Muscle layer of duodenum (tissue), 2 donors: ENCODE measurements at regions not wholly inside any gene's neighbourhood (a gene's known extent, or its start where the extent isn't known, plus 50 kb on each side); places are given as distances from the start of the nearest gene placed in this dataset.

Source experiments
- H3K27ac ChIP-seq: one replicate; pipeline ENCODE4 v1.7.0; 2013; ENCODE audit warnings: mild to moderate bottlenecking, low read length
- H3K27me3 ChIP-seq: one replicate; pipeline ENCODE4 v1.7.0; 2013; ENCODE audit warnings: low read depth, mild to moderate bottlenecking, control low read depth, low read length
- H3K36me3 ChIP-seq, 2 donors: one replicate each; pipeline ENCODE4 v1.7.0; 2013; ENCODE audit warnings: low read length in 2 of 2, control low read depth in 1 of 2, mild to moderate bottlenecking in 1 of 2; ENCODE audit not compliant: insufficient read depth in 2 of 2, control insufficient read depth in 1 of 2
- H3K4me1 ChIP-seq, 2 donors: one replicate each; pipeline ENCODE4 v1.7.0; 2013; ENCODE audit warnings: low read length in 2 of 2, mild to moderate bottlenecking in 2 of 2, control low read depth in 1 of 2, moderate library complexity in 1 of 2; ENCODE audit not compliant: insufficient read depth in 2 of 2, control insufficient read depth in 1 of 2
- H3K4me3 ChIP-seq, 2 donors: one replicate each; pipeline ENCODE4 v1.7.0; 2013; ENCODE audit warnings: low read length in 2 of 2, low read depth in 1 of 2, mild to moderate bottlenecking in 1 of 2
- H3K9me3 ChIP-seq, 2 donors: one replicate each; pipeline ENCODE4 v1.7.0; 2013; ENCODE audit warnings: low read length in 2 of 2, control low read depth in 1 of 2, mild to moderate bottlenecking in 1 of 2; ENCODE audit not compliant: control insufficient read depth in 1 of 2
- donor health status: healthy.

- Histone ChIP-seq H3K9me3 (no peaks in the 10 kb centered on the region), H3K4me1 (no peaks in the 10 kb centered on the region), H3K27me3 (no peaks in the 10 kb centered on the region), H3K27ac (no peak overlapping the region), H3K4me3 (no peak overlapping the region), H3K36me3 (no peaks in the 10 kb centered on the region)
Observed at GRCh38 chr5:159832073-159832472, 84.2 kb upstream of the ADRA1B start.

GRCh38 chr5:159833088-159833487 is 83.2 kb upstream of the ADRA1B start:
- Histone ChIP-seq H3K4me1 (no peaks in the 10 kb centered on the region), H3K4me3 (no peak overlapping the region), H3K27me3 (no peaks in the 10 kb centered on the region), H3K36me3 (no peaks in the 10 kb centered on the region), H3K27ac (no peak overlapping the region), H3K9me3 (no peaks in the 10 kb centered on the region)

- no peaks in the 10 kb centered on the region for H3K9me3 ChIP-seq
- no peak overlapping the region for H3K4me3 ChIP-seq
- no peaks in the 10 kb centered on the region for H3K36me3 ChIP-seq
Observed at GRCh38 chr5:159833846-159834245, 82.4 kb upstream of the ADRA1B start.

GRCh38 chr5:159835548-159835947 is 80.7 kb upstream of the ADRA1B start:
- Histone ChIP-seq H3K9me3 (no peaks in the 10 kb centered on the region), H3K4me3 (no peak overlapping the region), H3K4me1 (no peaks in the 10 kb centered on the region), H3K27me3 (no peaks in the 10 kb centered on the region), H3K36me3 (no peaks in the 10 kb centered on the region), H3K27ac (no peak overlapping the region)

More at GRCh38 chr5:159833846-159834245, 82.4 kb upstream of the ADRA1B start:
- no peaks in the 10 kb centered on the region for H3K27me3 ChIP-seq
- no peak overlapping the region for H3K27ac ChIP-seq
- H3K4me1 ChIP-seq, result no peaks in the 10 kb centered on the region

- Histone ChIP-seq H3K4me1 (no peaks in the 10 kb centered on the region), H3K27ac (no peak overlapping the region)
Observed at GRCh38 chr5:159836691-159837090, 79.6 kb upstream of the ADRA1B start.

GRCh38 chr5:159837860-159838259 is 78.4 kb upstream of the ADRA1B start:
- H3K4me1 ChIP-seq, result no peaks in the 10 kb centered on the region
- no peaks in the 10 kb centered on the region for H3K9me3 ChIP-seq
- no peaks in the 10 kb centered on the region for H3K36me3 ChIP-seq
- no peak overlapping the region for H3K27ac ChIP-seq
- H3K4me3 ChIP-seq, result no peak overlapping the region
- H3K27me3 ChIP-seq, result no peaks in the 10 kb centered on the region

More at GRCh38 chr5:159836691-159837090, 79.6 kb upstream of the ADRA1B start:
- Histone ChIP-seq H3K27me3 (no peaks in the 10 kb centered on the region), H3K36me3 (no peaks in the 10 kb centered on the region), H3K9me3 (no peaks in the 10 kb centered on the region), H3K4me3 (no peak overlapping the region)

- no peaks in the 10 kb centered on the region for H3K9me3 ChIP-seq
- H3K4me1 ChIP-seq, result no peaks in the 10 kb centered on the region
- no peak overlapping the region for H3K4me3 ChIP-seq
- H3K27ac ChIP-seq, result no peak overlapping the region
- H3K36me3 ChIP-seq, result no peaks in the 10 kb centered on the region
- no peaks in the 10 kb centered on the region for H3K27me3 ChIP-seq
Observed at GRCh38 chr5:159838551-159839222, 77.6 kb upstream of the ADRA1B start.

- H3K27ac ChIP-seq, result no peak overlapping the region
- no peaks in the 10 kb centered on the region for H3K4me1 ChIP-seq
- H3K4me3 ChIP-seq, result no peak overlapping the region
- no peaks in the 10 kb centered on the region for H3K36me3 ChIP-seq
- H3K9me3 ChIP-seq, result no peaks in the 10 kb centered on the region
- no peaks in the 10 kb centered on the region for H3K27me3 ChIP-seq
Observed at GRCh38 chr5:159844267-159845121, 71.8 kb upstream of the ADRA1B start.

- Histone ChIP-seq H3K36me3 (no peaks in the 10 kb centered on the region), H3K9me3 (no peaks in the 10 kb centered on the region), H3K27me3 (no peaks in the 10 kb centered on the region), H3K27ac (no peak overlapping the region), H3K4me3 (no peak overlapping the region), H3K4me1 (no peaks in the 10 kb centered on the region)
Observed at GRCh38 chr5:159849437-159850083, 66.7 kb upstream of the ADRA1B start.

- Histone ChIP-seq H3K27me3 (no peaks in the 10 kb centered on the region), H3K4me3 (no peak overlapping the region), H3K36me3 (no peaks in the 10 kb centered on the region), H3K9me3 (no peaks in the 10 kb centered on the region), H3K27ac (no peak overlapping the region), H3K4me1 (no peaks in the 10 kb centered on the region)
Observed at GRCh38 chr5:159850160-159850559, 66.1 kb upstream of the ADRA1B start.

- H3K36me3 ChIP-seq, result no peaks in the 10 kb centered on the region
Observed at GRCh38 chr5:159851053-159851452, 65.2 kb upstream of the ADRA1B start.

More at GRCh38 chr5:159851053-159851452, 65.2 kb upstream of the ADRA1B start:
- no peaks in the 10 kb centered on the region for H3K4me1 ChIP-seq
- no peak overlapping the region for H3K27ac ChIP-seq
- H3K4me3 ChIP-seq, result no peak overlapping the region
- no peaks in the 10 kb centered on the region for H3K27me3 ChIP-seq
- no peaks in the 10 kb centered on the region for H3K9me3 ChIP-seq
